Panc1 (cell line): ENCODE measurements at regions not wholly inside any gene's neighbourhood (a gene's known extent, or its start where the extent isn't known, plus 50 kb on each side); places are given as distances from the start of the nearest gene placed in this dataset.

Source experiments
- CTCF ChIP-seq: fragments of 450-650 bp; IDR thresholded peaks from 2 replicates; pipeline ENCODE4 v1.5.1; 2017; ENCODE audit warnings: mild to moderate bottlenecking
- REST ChIP-seq, 2 experiments: IDR thresholded peaks; 2 replicates each; pipeline ENCODE4 v1.6.1; 2011 to 2012; ENCODE audit warnings: low read depth in 2 of 2, control low read depth in 1 of 2, low read length in 1 of 2, mild to moderate bottlenecking in 1 of 2, moderate library complexity in 1 of 2; ENCODE audit not compliant: insufficient read depth in 1 of 2
- TCF7L2 ChIP-seq: IDR thresholded peaks from 2 replicates; pipeline ENCODE4 v1.6.1; 2011; ENCODE audit warnings: mild to moderate bottlenecking, low read depth, low read length, inconsistent platforms

GRCh38 chr5:38725371-38725865 lies 120.4 kb upstream of the OSMR start:
- TF ChIP-seq CTCF (no peak), REST (IDR thresholded peaks at IDR 0.05; ENCODE audit: insufficient read depth in 1 of 2, low read depth in 2 of 2, low read length in 1 of 2) (no peak), TCF7L2 (no peak)
